ENCODE measurements at regions not wholly inside any gene's neighbourhood (a gene's known extent, or its start where the extent isn't known, plus 50 kb on each side); places are given as distances from the start of the nearest gene placed in this dataset.

DNA sequence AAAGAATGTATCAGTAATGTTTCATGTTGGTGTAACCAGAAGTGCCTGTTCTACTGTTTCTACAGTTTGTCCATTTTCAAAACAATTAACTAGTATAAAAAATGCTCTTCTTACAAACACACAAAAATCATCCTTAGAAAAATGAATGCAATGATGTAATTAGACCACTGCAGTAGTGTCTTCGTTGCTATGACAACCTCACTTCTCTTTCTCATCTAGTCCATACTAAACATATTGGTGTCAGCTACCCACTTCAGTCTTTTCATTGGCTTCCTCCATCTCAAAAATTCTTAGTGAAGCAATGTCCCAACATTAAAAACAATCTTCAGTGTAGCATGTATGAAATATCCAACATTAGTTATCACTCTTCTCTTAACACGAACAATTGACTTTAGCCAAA is 1265.8 kb downstream of the REEP3 start:
- peaks cover 2% of the 10 kb centered on the region for H3K9me3 Mint-ChIP-seq (ENCODE audit: insufficient read depth)
- Histone ChIP-seq H2AFZ (ENCODE audit: insufficient read depth, low read depth, low read length, poor library complexity, severe bottlenecking) (no peak overlapping the region), H3K27ac (ENCODE audit: low read length in 2 of 2) (no peak overlapping the region), H4K20me1 (ENCODE audit: control insufficient read depth, insufficient read depth, low read length, poor library complexity, severe bottlenecking) (no peaks in the 10 kb centered on the region), H3K4me2 (replicated peaks; ENCODE audit: low read depth, low read length, poor library complexity, severe bottlenecking) (no peak overlapping the region), H3K4me3 (ENCODE audit: control extremely low read depth in 1 of 5, extremely low read depth in 1 of 5, insufficient read depth in 1 of 5, low read depth in 2 of 5, low read length in 4 of 5) (no peak overlapping the region), H3K36me3 (replicated peaks in 1 of 2; ENCODE audit: control extremely low read depth in 1 of 2, control insufficient read depth in 1 of 2, extremely low read depth in 1 of 2, insufficient read depth in 2 of 2, low read length in 1 of 2) (no peaks in the 10 kb centered on the region), H3K4me1 (ENCODE audit: control insufficient read depth in 2 of 2, insufficient read depth in 2 of 2, low read length in 2 of 2) (no peaks in the 10 kb centered on the region), H3K9ac (ENCODE audit: low read length) (no peak overlapping the region), H3K27me3 (replicated peaks in 1 of 4; ENCODE audit: control extremely low read depth in 1 of 4, control insufficient read depth in 3 of 4, insufficient read depth in 4 of 4, low read length in 3 of 4) (no peaks in the 10 kb centered on the region), H3K9me3 (ENCODE audit: control extremely low read depth in 1 of 3, control insufficient read depth in 2 of 3, insufficient read depth in 1 of 3, low read length in 2 of 3) (peaks cover 0 to 11% (median 0%) of the 10 kb centered on the region in 3 donors), H3K79me2 (ENCODE audit: control insufficient read depth, insufficient read depth, low read length) (no peaks in the 10 kb centered on the region)
- CTCF ChIA-PET = no interaction called here
- DNase-seq (no peak), ATAC-seq (ENCODE audit: low read depth) (no peak)
- H3K27me3 Mint-ChIP-seq = no peaks in the 10 kb centered on the region
- H3K27ac Mint-ChIP-seq = no peak overlapping the region
- no peaks in the 10 kb centered on the region for H3K4me1 Mint-ChIP-seq
- intact Hi-C loops (cut with micrococcal nuclease) = no loop called here
- TF ChIP-seq, protein P1, sequence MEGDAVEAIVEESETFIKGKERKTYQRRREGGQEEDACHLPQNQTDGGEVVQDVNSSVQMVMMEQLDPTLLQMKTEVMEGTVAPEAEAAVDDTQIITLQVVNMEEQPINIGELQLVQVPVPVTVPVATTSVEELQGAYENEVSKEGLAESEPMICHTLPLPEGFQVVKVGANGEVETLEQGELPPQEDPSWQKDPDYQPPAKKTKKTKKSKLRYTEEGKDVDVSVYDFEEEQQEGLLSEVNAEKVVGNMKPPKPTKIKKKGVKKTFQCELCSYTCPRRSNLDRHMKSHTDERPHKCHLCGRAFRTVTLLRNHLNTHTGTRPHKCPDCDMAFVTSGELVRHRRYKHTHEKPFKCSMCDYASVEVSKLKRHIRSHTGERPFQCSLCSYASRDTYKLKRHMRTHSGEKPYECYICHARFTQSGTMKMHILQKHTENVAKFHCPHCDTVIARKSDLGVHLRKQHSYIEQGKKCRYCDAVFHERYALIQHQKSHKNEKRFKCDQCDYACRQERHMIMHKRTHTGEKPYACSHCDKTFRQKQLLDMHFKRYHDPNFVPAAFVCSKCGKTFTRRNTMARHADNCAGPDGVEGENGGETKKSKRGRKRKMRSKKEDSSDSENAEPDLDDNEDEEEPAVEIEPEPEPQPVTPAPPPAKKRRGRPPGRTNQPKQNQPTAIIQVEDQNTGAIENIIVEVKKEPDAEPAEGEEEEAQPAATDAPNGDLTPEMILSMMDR (IDR thresholded peaks at IDR 0.05) = no peak
- no peak for TF ChIP-seq EZH2 (IDR thresholded peaks at IDR 0.05; ENCODE audit: borderline replicate concordance, insufficient read depth, low read depth, low read length, poor library complexity, severe bottlenecking)
- POLR2A ChIA-PET = no interaction called here
- no peak overlapping the region for H3K4me3 Mint-ChIP-seq
- WGBS (ENCODE audit: insufficient coverage) = 100% methylated on average over 1 of the region's 2 CpGs

DNA sequence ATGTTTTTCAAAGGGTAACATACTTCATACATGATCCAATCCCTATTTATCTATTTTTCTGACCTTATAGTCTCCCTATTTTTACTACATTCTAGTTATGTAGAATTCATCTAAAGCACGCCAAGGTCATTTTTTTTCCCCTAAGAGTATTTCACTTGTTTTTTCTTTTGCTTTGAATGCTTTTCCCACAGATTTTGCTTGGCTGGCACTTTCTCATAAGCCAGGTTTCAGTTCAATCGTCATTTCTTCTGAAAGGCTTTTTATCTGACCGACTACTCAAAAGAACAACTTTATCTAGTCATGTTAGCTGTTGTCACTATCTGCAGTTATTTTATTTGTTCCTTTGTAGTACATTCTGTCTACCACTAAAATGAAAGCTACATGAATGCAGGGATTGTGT is 1274.6 kb downstream of the REEP3 start:
- Histone ChIP-seq H3K9me3 (ENCODE audit: control extremely low read depth in 1 of 3, control insufficient read depth in 2 of 3, insufficient read depth in 1 of 3, low read length in 2 of 3) (no peaks in the 10 kb centered on the region), H3K9ac (ENCODE audit: low read length) (no peak overlapping the region), H3K79me2 (ENCODE audit: control insufficient read depth, insufficient read depth, low read length) (no peaks in the 10 kb centered on the region), H4K20me1 (ENCODE audit: control insufficient read depth, insufficient read depth, low read length, poor library complexity, severe bottlenecking) (no peaks in the 10 kb centered on the region), H3K36me3 (replicated peaks in 1 of 2; ENCODE audit: control extremely low read depth in 1 of 2, control insufficient read depth in 1 of 2, extremely low read depth in 1 of 2, insufficient read depth in 2 of 2, low read length in 1 of 2) (no peaks in the 10 kb centered on the region), H2AFZ (ENCODE audit: insufficient read depth, low read depth, low read length, poor library complexity, severe bottlenecking) (no peak overlapping the region), H3K4me1 (ENCODE audit: control insufficient read depth in 2 of 2, insufficient read depth in 2 of 2, low read length in 2 of 2) (no peaks in the 10 kb centered on the region), H3K4me3 (ENCODE audit: control extremely low read depth in 1 of 5, extremely low read depth in 1 of 5, insufficient read depth in 1 of 5, low read depth in 2 of 5, low read length in 4 of 5) (no peak overlapping the region), H3K27me3 (replicated peaks in 1 of 4; ENCODE audit: control extremely low read depth in 1 of 4, control insufficient read depth in 3 of 4, insufficient read depth in 4 of 4, low read length in 3 of 4) (no peaks in the 10 kb centered on the region), H3K4me2 (replicated peaks; ENCODE audit: low read depth, low read length, poor library complexity, severe bottlenecking) (no peak overlapping the region), H3K27ac (ENCODE audit: low read length in 2 of 2) (no peak overlapping the region)
- POLR2A ChIA-PET = no interaction called here
- H3K27me3 Mint-ChIP-seq = no peaks in the 10 kb centered on the region
- WGBS (ENCODE audit: insufficient coverage) = no CpG with 5 or more reads among the region's 3 CpGs
- DNase-seq (no peak), ATAC-seq (ENCODE audit: low read depth) (no peak)
- intact Hi-C loops (cut with micrococcal nuclease) = no loop called here
- H3K27ac Mint-ChIP-seq = no peak overlapping the region
- CTCF ChIA-PET = no interaction called here
- H3K9me3 Mint-ChIP-seq (ENCODE audit: insufficient read depth) = peaks cover 5% of the 10 kb centered on the region
- TF ChIP-seq, protein P1 (IDR thresholded peaks at IDR 0.05) = no peak
- no peak for TF ChIP-seq EZH2 (IDR thresholded peaks at IDR 0.05; ENCODE audit: borderline replicate concordance, insufficient read depth, low read depth, low read length, poor library complexity, severe bottlenecking)
- no peak overlapping the region for H3K4me3 Mint-ChIP-seq
- no peaks in the 10 kb centered on the region for H3K4me1 Mint-ChIP-seq

Measured in B cell (primary cell).